ENCODE measurements at regions not wholly inside any gene's neighbourhood (a gene's known extent, or its start where the extent isn't known, plus 50 kb on each side); places are given as distances from the start of the nearest gene placed in this dataset.

- no peak for TF ChIP-seq CTCF (IDR thresholded peaks at IDR 0.05; ENCODE audit: borderline replicate concordance, control extremely low read depth, extremely low read depth, insufficient read depth, missing control alignments)
- in situ Hi-C loops (cut with MboI; ENCODE audit: low sequenced_read_pairs, unreplicated experiment), result no loop called here
These were observed 201.2 kb downstream of the COPRS start for GRCh38 chr17:31657876-31658275.

GRCh38 chr17:31654936-31655335, 204.1 kb downstream of the COPRS start:
- no peak for TF ChIP-seq CTCF (IDR thresholded peaks at IDR 0.05; ENCODE audit: borderline replicate concordance, control extremely low read depth, extremely low read depth, insufficient read depth, missing control alignments)
- DNase-seq (ENCODE audit: low spot score), result no peak
- in situ Hi-C loops (cut with MboI; ENCODE audit: low sequenced_read_pairs, unreplicated experiment), result no loop called here

More at GRCh38 chr17:31657876-31658275, 201.2 kb downstream of the COPRS start:
- DNase-seq (ENCODE audit: low spot score), result no peak

- in situ Hi-C loops (cut with MboI; ENCODE audit: low sequenced_read_pairs, unreplicated experiment), result no loop called here
- TF ChIP-seq CTCF (IDR thresholded peaks at IDR 0.05; ENCODE audit: borderline replicate concordance, control extremely low read depth, extremely low read depth, insufficient read depth, missing control alignments), result no peak
- no peak for DNase-seq (ENCODE audit: low spot score)
These were observed 205.4 kb downstream of the COPRS start for GRCh38 chr17:31653691-31654090.

- no peak for DNase-seq (ENCODE audit: low spot score)
- in situ Hi-C loops (cut with MboI; ENCODE audit: low sequenced_read_pairs, unreplicated experiment), result no loop called here
- no peak for TF ChIP-seq CTCF (IDR thresholded peaks at IDR 0.05; ENCODE audit: borderline replicate concordance, control extremely low read depth, extremely low read depth, insufficient read depth, missing control alignments)
These were observed 208.1 kb downstream of the COPRS start for GRCh38 chr17:31650756-31651520.

GRCh38 chr17:31649302-31649701, 209.7 kb downstream of the COPRS start:
- DNase-seq (ENCODE audit: low spot score), result no peak
- in situ Hi-C loops (cut with MboI; ENCODE audit: low sequenced_read_pairs, unreplicated experiment), result no loop called here
- TF ChIP-seq CTCF (IDR thresholded peaks at IDR 0.05; ENCODE audit: borderline replicate concordance, control extremely low read depth, extremely low read depth, insufficient read depth, missing control alignments), result no peak

GRCh38 chr17:31647661-31648060, 211.4 kb downstream of the COPRS start:
- in situ Hi-C loops (cut with MboI; ENCODE audit: low sequenced_read_pairs, unreplicated experiment), result no loop called here
- no peak for DNase-seq (ENCODE audit: low spot score)
- TF ChIP-seq CTCF (IDR thresholded peaks at IDR 0.05; ENCODE audit: borderline replicate concordance, control extremely low read depth, extremely low read depth, insufficient read depth, missing control alignments), result no peak
